SK-N-SH (cell line): ENCODE measurements at regions not wholly inside any gene's neighbourhood (a gene's known extent, or its start where the extent isn't known, plus 50 kb on each side); places are given as distances from the start of the nearest gene placed in this dataset.

ENCODE experiments used
- CTCF ChIP-seq: fragments of 200-600 bp; sonication (generic); IDR thresholded peaks from 2 replicates; pipeline ENCODE4 v1.6.1; 2017; ENCODE audit warnings: antibody characterized with exemption, mild to moderate bottlenecking, moderate library complexity
- GABPA ChIP-seq: IDR thresholded peaks from 2 replicates; pipeline ENCODE4 v1.4.0; 2012; ENCODE audit warnings: low read depth, mild to moderate bottlenecking
- YY1 ChIP-seq: IDR thresholded peaks from 2 replicates; pipeline ENCODE4 v1.4.0; 2012; ENCODE audit warnings: low read depth, mild to moderate bottlenecking

GRCh38 chr13:54513254-54513653 is 1484.6 kb downstream of the OLFM4 start:
- TF ChIP-seq YY1: no peak
- TF ChIP-seq GABPA: no peak
- no peak for TF ChIP-seq CTCF
